K562 (cell line): ENCODE measurements at regions not wholly inside any gene's neighbourhood (a gene's known extent, or its start where the extent isn't known, plus 50 kb on each side); places are given as distances from the start of the nearest gene placed in this dataset.

Source experiments
- ATAC-seq: fragments of 200-7000 bp; cut with Tn5 transposase; 3 replicates; pipeline ENCODE4 v1.9.1; 2020; ENCODE audit warnings: moderate library complexity
- BruUV-seq: library from RNA; stranded (reverse); fragments of 400-500 nt; replicated peaks from 2 replicates; lab custom pipeline; 2021; lab: Mats Ljungman, UMichigan
- CTCF ChIA-PET: fragments of 300-600 bp; formaldehyde crosslinking; extraction: SDS; loops from one replicate; lab custom pipeline; 2021; ENCODE audit warnings: low intra/inter-chr PET ratio; lab: Yijun Ruan, JAX
- POLR2A ChIA-PET: fragments of 300-600, 350-650 bp; sonication (Branson Sonifier 250); formaldehyde crosslinking; extraction: SDS; loops from one replicate; lab custom pipeline; 2021; ENCODE audit warnings: antibody characterized with exemption, inconsistent platforms; lab: Yijun Ruan, JAX
- DNase-seq, 4 experiments: peaks; one replicate each; pipeline versions ENCODE4 v3.0.0 to v3.0.0-alpha.2; 2011 to 2018; ENCODE audit warnings: low spot score in 3 of 4, mixed read lengths in 3 of 4; ENCODE audit errors: extremely low read depth in 1 of 4
- FAIRE-seq: peaks from 2 replicates; lab custom pipeline; 2011; peaks lifted over from hg19 to GRCh38; lab: Jason Lieb, UNC
- H2AFZ ChIP-seq: 2 replicates; pipeline ENCODE4 v1.6.0; 2011; ENCODE audit warnings: low read depth, low read length, control low read depth, inconsistent platforms
- H3K27ac ChIP-seq: fragments of 200-600 bp; 3 replicates; pipeline ENCODE4 v1.8.0; 2011; ENCODE audit warnings: low read depth, mild to moderate bottlenecking, control low read depth, inconsistent platforms, low read length, moderate library complexity, mixed read lengths; ENCODE audit errors: extremely low read depth
- H3K27me3 ChIP-seq, 2 experiments: fragments of 300-600 bp in 1 of 2; 2 replicates in 1 of 2; 3 replicates in 1 of 2; pipeline versions ENCODE4 v1.6.0 to v1.8.0; 2011; ENCODE audit warnings: inconsistent platforms in 2 of 2, low read length in 2 of 2, mild to moderate bottlenecking in 1 of 2, mixed read lengths in 1 of 2, moderate library complexity in 1 of 2; ENCODE audit not compliant: control insufficient read depth in 2 of 2, insufficient read depth in 2 of 2
- H3K36me3 ChIP-seq: fragments of 300-600 bp; 3 replicates; pipeline ENCODE4 v1.8.0; 2011; ENCODE audit warnings: mild to moderate bottlenecking, low read length, inconsistent platforms; ENCODE audit not compliant: control insufficient read depth, insufficient read depth
- H3K4me1 ChIP-seq, 2 experiments: fragments of 200-600 bp in 1 of 2; replicated peaks in 1 of 2; 2 replicates in 1 of 2; 3 replicates in 1 of 2; pipeline versions ENCODE4 v1.5.1 to v1.8.0; 2011; ENCODE audit warnings: inconsistent platforms in 2 of 2, low read length in 2 of 2, mild to moderate bottlenecking in 1 of 2, mixed read lengths in 1 of 2, moderate library complexity in 1 of 2; ENCODE audit not compliant: control insufficient read depth in 2 of 2, insufficient read depth in 2 of 2
- H3K4me2 ChIP-seq: 2 replicates; pipeline ENCODE4 v1.6.1; 2011; ENCODE audit warnings: low read length, control low read depth, inconsistent platforms, mixed read lengths; ENCODE audit not compliant: insufficient read depth
- H3K4me3 ChIP-seq: fragments of 200-600 bp; sonication (generic), shearing (Covaris generic); 2 replicates; pipeline ENCODE4 v1.5.1; 2016; ENCODE audit warnings: control low read depth, inconsistent platforms
- H3K79me2 ChIP-seq: fragments of 200-600 bp; 3 replicates; pipeline ENCODE4 v1.8.0; 2011; ENCODE audit warnings: low read length, inconsistent platforms; ENCODE audit not compliant: control insufficient read depth, insufficient read depth
- H3K9ac ChIP-seq, 2 experiments: 2 replicates each; pipeline versions ENCODE4 v1.6.0 to v1.6.1; 2011; ENCODE audit warnings: low read depth in 2 of 2, low read length in 2 of 2, control low read depth in 1 of 2, inconsistent platforms in 1 of 2, mild to moderate bottlenecking in 1 of 2, mixed read lengths in 1 of 2; ENCODE audit not compliant: insufficient read depth in 1 of 2
- H3K9me1 ChIP-seq: one replicate; pipeline ENCODE4 v1.6.0; 2011; ENCODE audit warnings: inconsistent platforms, mild to moderate bottlenecking, low read length, moderate library complexity; ENCODE audit not compliant: control insufficient read depth, insufficient read depth
- H3K9me3 ChIP-seq: replicated peaks from 2 replicates; pipeline ENCODE4 v1.5.1; 2011; ENCODE audit warnings: low read depth, low read length, inconsistent platforms; ENCODE audit not compliant: control insufficient read depth, insufficient read depth
- H4K20me1 ChIP-seq: replicated peaks from 2 replicates; pipeline ENCODE4 v1.6.1; 2011; ENCODE audit warnings: low read length, inconsistent platforms, mixed read lengths; ENCODE audit not compliant: control insufficient read depth, insufficient read depth
- ATF6 ChIP-seq: sonication (generic); formaldehyde crosslinking; IDR thresholded peaks from 2 replicates; pipeline ENCODE4 v1.4.0; 2020; ENCODE audit warnings: mild to moderate bottlenecking, missing genetic modification reagents
- GATAD2A ChIP-seq: fragments of 450-650 bp; IDR thresholded peaks from 2 replicates; pipeline ENCODE4 v1.6.1; 2017
- MAFF ChIP-seq: IDR thresholded peaks from 2 replicates; pipeline ENCODE4 v1.6.1; 2012; ENCODE audit warnings: low read length, improper control_type of control experiment
- NELFE ChIP-seq: IDR thresholded peaks from 2 replicates; pipeline ENCODE4 v1.6.1; 2011; ENCODE audit warnings: mild to moderate bottlenecking; ENCODE audit not compliant: insufficient read depth, insufficient read length
- REST ChIP-seq, 2 experiments: fragments of 450-650 bp; formaldehyde crosslinking in 1 of 2; IDR thresholded peaks; 2 replicates each; pipeline versions ENCODE4 v1.4.0 to v1.6.1; 2014 to 2020; ENCODE audit warnings: mild to moderate bottlenecking in 2 of 2, borderline replicate concordance in 1 of 2, low read depth in 1 of 2
- SNRNP70 ChIP-seq: fragments of 200-400 bp; formaldehyde crosslinking; optimal IDR thresholded peaks from 2 replicates; pipeline ENCODE3; 2017; ENCODE audit warnings: low read depth, low read length
- SREBF2 ChIP-seq: sonication (generic); formaldehyde crosslinking; IDR thresholded peaks from 2 replicates; pipeline ENCODE4 v1.4.0; 2020; ENCODE audit warnings: mild to moderate bottlenecking, missing genetic modification reagents
- SRF ChIP-seq, 2 experiments: fragments of 250-450, 450-650 bp in 1 of 2; sonication (Bioruptor Pico) in 1 of 2; sonication (generic) in 1 of 2; formaldehyde crosslinking; IDR thresholded peaks; 2 replicates each; pipeline versions ENCODE4 v1.5.0 to v1.5.1; 2020 to 2022; ENCODE audit warnings: mild to moderate bottlenecking in 1 of 2, missing genetic modification reagents in 1 of 2
- TOE1 ChIP-seq, 2 experiments: fragments of 450-650 bp in 1 of 2; sonication (generic) in 1 of 2; formaldehyde crosslinking in 1 of 2; IDR thresholded peaks; 2 replicates each; pipeline versions ENCODE4 v1.7.1 to v1.8.0; 2016 to 2022; ENCODE audit warnings: borderline replicate concordance in 2 of 2, mild to moderate bottlenecking in 2 of 2, antibody characterized with exemption in 1 of 2, inconsistent platforms in 1 of 2, low read depth in 1 of 2, missing genetic modification reagents in 1 of 2, moderate library complexity in 1 of 2
- WGBS: fragments of 100-300 bp; shearing (Covaris generic); methylation state at CpG from one replicate; pipeline ENCODE4 v1.1.6; 2016; ENCODE audit warnings: low coverage, mixed read lengths; ENCODE audit not compliant: insufficient coverage; ENCODE audit errors: missing lambda C conversion rate; 5-methylcytosine and 5-hydroxymethylcytosine counted together
- in situ Hi-C: fragments of 300-500 bp; cut with MboI; formaldehyde crosslinking; loops from 4 replicates; pipeline ENCODE4 v1.15.0; 2018; ENCODE audit warnings: inconsistent platforms, mixed read lengths
- intact Hi-C: fragments of 100-400 bp; cut with micrococcal nuclease; formaldehyde crosslinking; loops from 2 replicates; pipeline ENCODE4 v1.14.2; 2022

GRCh38 chr5:88405783-88406182, 137.1 kb upstream of the TMEM161B start (continued):
- TF ChIP-seq SNRNP70: no peak
- TF ChIP-seq NELFE: no peak
- no peak for TF ChIP-seq SREBF2 (CRISPR knock-in tag)

- H3K9ac ChIP-seq: no peak overlapping the region
- H4K20me1 ChIP-seq: no peaks in the 10 kb centered on the region
- no peaks in the 10 kb centered on the region for H3K9me1 ChIP-seq
- POLR2A ChIA-PET: no interaction called here
- no peak overlapping the region for H3K4me2 ChIP-seq
- 0 out of 2 replicates have a peak overlapping the region, but pooled peaks have one; percentile 0 for H2AFZ ChIP-seq
- no peak for FAIRE-seq
- intact Hi-C loops (no loop called here), in situ Hi-C loops (no loop called here)
- H3K79me2 ChIP-seq: no peaks in the 10 kb centered on the region
- no peaks in the 10 kb centered on the region for H3K4me1 ChIP-seq
- no peaks in the 10 kb centered on the region for H3K27me3 ChIP-seq
- no peaks in the 10 kb centered on the region for H3K9me3 ChIP-seq
- ATAC-seq: no peak
- DNase-seq: no peak
- no TSS peak for BruUV-seq
- CTCF ChIA-PET: no interaction called here
- no peak overlapping the region for H3K27ac ChIP-seq
- H3K4me3 ChIP-seq: no peak overlapping the region
- H3K36me3 ChIP-seq: no peaks in the 10 kb centered on the region
- 12% methylated on average over 2 of the region's 2 CpGs for WGBS
- TF ChIP-seq ATF6 (CRISPR knock-in tag) (no peak), MAFF (no peak), GATAD2A (no peak), SRF (CRISPR knock-in tag; IDR thresholded peaks at IDR 0.05) (no peak), TOE1 (IDR thresholded peaks at IDR 0.05; ENCODE audit: borderline replicate concordance) (no peak), TOE1 (CRISPR knock-in tag; IDR thresholded peaks at IDR 0.05; ENCODE audit: borderline replicate concordance, low read depth) (no peak), REST (IDR thresholded peaks at IDR 0.05; ENCODE audit: borderline replicate concordance) (no peak), REST (CRISPR knock-in tag; IDR thresholded peaks at IDR 0.05; ENCODE audit: low read depth) (no peak)
Observed at GRCh38 chr5:88404405-88404804, 135.8 kb upstream of the TMEM161B start.
